RWPE2 (cell line): ENCODE measurements at regions not wholly inside any gene's neighbourhood (a gene's known extent, or its start where the extent isn't known, plus 50 kb on each side); places are given as distances from the start of the nearest gene placed in this dataset.
A peak's percentile ranks its signal among the peaks of the same experiment; 100 is the strongest.

Source experiments
- ATAC-seq: fragments of 200-7000 bp; cut with Tn5 transposase; 3 replicates; pipeline ENCODE4 v1.9.1; 2021; ENCODE audit warnings: low read depth
- DNase-seq: peaks from one replicate; pipeline ENCODE4 v3.0.0-alpha.2; 2020; ENCODE audit warnings: low spot score
- H3K27ac ChIP-seq: fragments of 450-650 bp; 2 replicates; pipeline ENCODE4 v1.5.1; 2017; ENCODE audit warnings: mild to moderate bottlenecking; ENCODE audit not compliant: poor library complexity, severe bottlenecking
- H3K27me3 ChIP-seq: fragments of 250-450 bp; sonication (Bioruptor Pico); 2 replicates; pipeline ENCODE4 v1.5.1; 2021; ENCODE audit warnings: mild to moderate bottlenecking, moderate library complexity; ENCODE audit not compliant: insufficient read depth, poor library complexity, severe bottlenecking
- H3K36me3 ChIP-seq: fragments of 250-450 bp; sonication (Bioruptor Pico); 2 replicates; pipeline ENCODE4 v1.5.1; 2020; ENCODE audit warnings: low read depth, mild to moderate bottlenecking, moderate library complexity
- H3K4me1 ChIP-seq: fragments of 250-450 bp; sonication (Bioruptor Pico); 2 replicates; pipeline ENCODE4 v1.5.1; 2021; ENCODE audit warnings: mild to moderate bottlenecking, moderate library complexity; ENCODE audit not compliant: insufficient read depth, poor library complexity, severe bottlenecking
- H3K4me3 ChIP-seq: fragments of 250-450 bp; sonication (Bioruptor Pico); 2 replicates; pipeline ENCODE4 v1.5.1; 2021; ENCODE audit warnings: mild to moderate bottlenecking, moderate library complexity; ENCODE audit not compliant: severe bottlenecking
- H3K9me3 ChIP-seq: fragments of 250-450 bp; sonication (Bioruptor Pico); 2 replicates; pipeline ENCODE4 v1.5.1; 2021; ENCODE audit warnings: mild to moderate bottlenecking, moderate library complexity; ENCODE audit not compliant: severe bottlenecking
- CTCF ChIP-seq: fragments of 450-650 bp; IDR thresholded peaks from one replicate; pipeline ENCODE4 v1.5.1; 2017; ENCODE audit warnings: mild to moderate bottlenecking, moderate library complexity; ENCODE audit not compliant: poor library complexity, severe bottlenecking

DNA sequence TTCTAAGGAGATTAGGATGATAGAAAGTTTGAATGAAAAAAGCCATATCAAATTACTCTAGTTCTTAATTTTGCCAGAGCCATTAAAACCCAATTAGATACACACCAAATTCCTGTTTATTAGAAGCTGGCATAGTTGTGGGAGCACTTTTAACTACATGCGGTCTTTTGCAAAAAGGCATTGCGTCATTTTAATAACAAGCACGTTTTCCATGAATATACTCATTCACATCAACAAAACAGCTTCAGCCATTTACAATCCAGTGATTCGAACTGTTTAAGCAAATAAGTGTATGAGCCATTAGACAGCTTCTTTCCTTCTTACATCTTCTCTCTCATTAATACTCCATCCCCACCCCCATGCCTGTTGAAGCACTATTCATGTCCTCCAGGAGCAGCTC is 109.5 kb upstream of the EOLA2 start:
- H3K9me3 ChIP-seq = no peaks in the 10 kb centered on the region
- ATAC-seq = no peak
- H3K4me3 ChIP-seq = no peak overlapping the region
- H3K27ac ChIP-seq = no peak overlapping the region
- no peaks in the 10 kb centered on the region for H3K36me3 ChIP-seq
- peaks cover 12% of the 10 kb centered on the region for H3K4me1 ChIP-seq
- TF ChIP-seq CTCF = no peak
- no peak for DNase-seq
- no peaks in the 10 kb centered on the region for H3K27me3 ChIP-seq

- Histone ChIP-seq H3K4me1 (peaks cover 12% of the 10 kb centered on the region), H3K9me3 (no peaks in the 10 kb centered on the region), H3K4me3 (no peak overlapping the region), H3K27me3 (no peaks in the 10 kb centered on the region), H3K36me3 (no peaks in the 10 kb centered on the region), H3K27ac (no peak overlapping the region)
- no peak for ATAC-seq
- DNase-seq = no peak
- no peak for TF ChIP-seq CTCF
Measured at GRCh38 chrX:150049647-150050046, 111.4 kb upstream of the EOLA2 start.

GRCh38 chrX:150050387-150050786 is 112.1 kb upstream of the EOLA2 start:
- ATAC-seq (no peak), DNase-seq (no peak)
- Histone ChIP-seq H3K36me3 (no peaks in the 10 kb centered on the region), H3K27me3 (no peaks in the 10 kb centered on the region), H3K27ac (peak overlapping the region; percentile 42), H3K4me3 (no peak overlapping the region), H3K4me1 (peaks cover 12% of the 10 kb centered on the region), H3K9me3 (no peaks in the 10 kb centered on the region)
- no peak for TF ChIP-seq CTCF

DNA sequence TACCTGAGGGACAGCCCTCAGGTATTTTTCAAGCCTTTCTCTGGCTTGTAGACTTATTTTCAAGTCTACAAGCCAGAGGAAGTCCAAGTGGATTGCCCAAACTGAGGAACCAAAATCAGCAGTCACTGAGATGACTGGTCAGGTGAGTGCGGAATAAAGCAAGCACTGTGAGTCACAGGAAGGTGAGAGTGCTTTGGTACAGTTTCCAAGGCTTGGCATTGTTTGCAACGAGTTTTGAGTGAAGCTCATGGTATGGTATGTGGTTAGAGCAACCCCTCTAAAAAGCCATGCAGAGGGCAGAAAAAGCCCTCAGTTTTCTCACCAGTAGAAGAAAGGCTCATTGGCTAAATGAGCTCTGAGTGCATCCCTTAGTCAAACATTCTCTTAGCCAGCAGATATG is 112.8 kb upstream of the EOLA2 start:
- DNase-seq (peak; percentile 34), ATAC-seq (peak; percentile 98)
- no peak overlapping the region for H3K4me3 ChIP-seq
- peaks cover 12% of the 10 kb centered on the region for H3K4me1 ChIP-seq
- H3K27me3 ChIP-seq = no peaks in the 10 kb centered on the region
- no peak for TF ChIP-seq CTCF
- no peaks in the 10 kb centered on the region for H3K36me3 ChIP-seq
- no peaks in the 10 kb centered on the region for H3K9me3 ChIP-seq
- peak overlapping the region; percentile 42 for H3K27ac ChIP-seq

DNA sequence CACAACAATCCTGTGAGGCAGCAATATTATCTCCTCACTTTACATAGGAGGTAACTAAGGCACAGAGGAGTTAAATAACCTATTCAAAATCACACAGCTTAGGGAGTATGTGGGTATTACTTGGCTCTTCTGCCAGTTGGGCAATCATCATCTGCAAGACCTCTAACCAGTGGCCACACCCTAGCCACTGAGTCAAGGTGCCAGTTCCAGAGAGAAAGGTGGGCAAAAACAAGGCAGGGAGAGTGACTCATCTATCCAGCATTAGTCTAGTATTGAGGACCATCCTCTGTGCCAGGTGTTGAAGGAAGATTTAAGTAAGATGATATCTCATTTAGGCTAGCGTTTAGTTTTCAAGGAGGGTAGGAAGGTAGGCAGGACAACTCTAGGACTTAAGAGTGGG is 113.9 kb upstream of the EOLA2 start:
- no peak for TF ChIP-seq CTCF
- H3K27me3 ChIP-seq = no peaks in the 10 kb centered on the region
- H3K4me1 ChIP-seq = peaks cover 12% of the 10 kb centered on the region
- H3K36me3 ChIP-seq = no peaks in the 10 kb centered on the region
- ATAC-seq (no peak), DNase-seq (no peak)
- no peak overlapping the region for H3K27ac ChIP-seq
- H3K9me3 ChIP-seq = no peaks in the 10 kb centered on the region
- H3K4me3 ChIP-seq = no peak overlapping the region
